Activated naive CD8-positive, alpha-beta T cell treated with anti-CD3 and anti-CD28 coated beads for 36 hours (primary cell): ENCODE measurements at regions not wholly inside any gene's neighbourhood (a gene's known extent, or its start where the extent isn't known, plus 50 kb on each side); places are given as distances from the start of the nearest gene placed in this dataset.

Experiments used
- DNase-seq: peaks from one replicate; pipeline ENCODE4 v3.0.0; 2021
- H3K27ac Mint-ChIP-seq: one replicate; pipeline ENCODE4 v1.8.0; 2022; ENCODE audit warnings: mild to moderate bottlenecking, moderate library complexity, mixed read lengths
- H3K27me3 Mint-ChIP-seq: one replicate; pipeline ENCODE4 v1.8.0; 2022; ENCODE audit warnings: mild to moderate bottlenecking, mixed read lengths
- H3K36me3 Mint-ChIP-seq: one replicate; pipeline ENCODE4 v1.8.0; 2021; ENCODE audit warnings: mild to moderate bottlenecking, mixed read lengths
- H3K4me1 Mint-ChIP-seq: one replicate; pipeline ENCODE4 v1.8.0; 2021; ENCODE audit warnings: mixed read lengths
- H3K4me3 Mint-ChIP-seq: one replicate; pipeline ENCODE4 v1.8.0; 2022; ENCODE audit warnings: mild to moderate bottlenecking, moderate library complexity, mixed read lengths
- H3K9me3 Mint-ChIP-seq: one replicate; pipeline ENCODE4 v1.8.0; 2022; ENCODE audit warnings: mixed read lengths

DNA sequence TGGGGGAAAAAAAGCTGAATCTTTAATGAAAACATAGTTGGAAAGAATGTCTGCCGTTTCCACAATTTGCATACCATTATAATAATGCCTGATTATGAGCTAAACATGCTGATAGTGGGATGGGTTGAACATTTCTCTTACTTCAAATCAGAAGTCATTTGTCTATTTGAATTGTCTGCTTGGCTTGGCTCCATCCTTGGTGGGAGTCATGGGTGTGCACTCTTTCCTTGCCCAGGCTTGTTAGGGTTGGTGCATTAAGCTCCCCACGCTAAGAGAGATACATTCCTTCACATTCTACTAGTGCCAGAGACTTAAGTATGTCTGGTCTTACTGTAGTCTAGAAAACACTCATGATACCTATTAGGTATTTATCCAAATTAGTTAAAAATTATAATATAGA, 121.4 kb upstream of the RARB start:
- Mint-ChIP-seq H3K27me3 (no peaks in the 10 kb centered on the region), H3K36me3 (no peaks in the 10 kb centered on the region), H3K9me3 (no peaks in the 10 kb centered on the region), H3K4me3 (no peak overlapping the region), H3K27ac (no peak overlapping the region), H3K4me1 (no peaks in the 10 kb centered on the region)
- DNase-seq: no peak

DNA sequence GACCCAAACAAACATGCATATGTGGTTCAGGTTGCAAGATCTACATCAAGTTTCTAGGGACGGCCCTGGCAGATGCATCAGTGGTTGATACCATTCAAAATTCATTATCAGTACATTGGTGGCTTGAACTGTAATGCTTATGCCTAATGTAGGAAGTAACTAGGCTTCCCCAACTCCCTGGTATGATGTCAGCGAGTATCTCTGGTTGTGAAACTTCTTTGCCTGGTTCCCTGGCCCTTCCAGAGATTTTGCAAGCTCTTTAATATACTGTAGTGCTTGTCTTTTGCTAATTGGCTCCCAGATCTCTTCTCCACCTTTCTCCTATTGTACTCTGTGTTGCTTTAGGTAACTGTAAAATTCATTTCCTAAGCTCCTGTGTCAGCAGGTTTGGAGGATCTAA, 114.8 kb upstream of the RARB start:
- no peaks in the 10 kb centered on the region for H3K27me3 Mint-ChIP-seq
- no peak overlapping the region for H3K4me3 Mint-ChIP-seq
- no peaks in the 10 kb centered on the region for H3K4me1 Mint-ChIP-seq
- no peak for DNase-seq
- no peak overlapping the region for H3K27ac Mint-ChIP-seq
- H3K9me3 Mint-ChIP-seq: no peaks in the 10 kb centered on the region
- no peaks in the 10 kb centered on the region for H3K36me3 Mint-ChIP-seq

DNA sequence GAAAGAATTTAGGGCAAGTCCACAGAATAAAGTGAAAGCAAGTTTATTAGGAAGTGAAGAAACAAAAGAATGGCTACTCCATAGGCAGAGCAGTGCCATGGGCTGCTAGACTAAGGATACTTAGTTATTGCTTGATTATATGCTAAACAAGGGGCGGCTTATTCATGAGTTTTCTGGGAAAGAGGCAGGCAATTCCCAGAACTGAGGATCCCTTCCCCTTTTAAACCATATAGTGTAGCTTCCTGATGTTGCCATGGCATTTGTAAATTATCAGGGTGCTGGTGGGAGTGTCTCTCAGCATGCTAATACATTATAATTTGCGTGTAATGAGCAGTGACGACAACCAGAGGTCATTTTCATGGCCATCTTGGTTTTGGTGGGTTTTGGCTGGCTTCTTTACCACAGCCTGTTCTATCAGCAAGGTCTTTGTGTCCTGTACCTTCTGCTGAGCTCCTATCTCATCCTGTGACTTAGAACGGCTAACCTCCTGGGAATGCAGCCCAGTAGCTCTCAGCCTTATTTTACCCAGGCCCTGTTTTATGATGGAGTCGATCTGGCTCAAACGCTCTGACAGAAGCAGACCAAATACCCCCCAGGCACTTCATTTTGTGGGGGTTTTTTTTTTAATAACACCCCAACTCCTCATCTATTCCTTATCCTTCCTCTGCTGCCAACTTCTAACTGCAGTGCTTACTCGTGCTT, 103.0 kb upstream of the RARB start:
- H3K9me3 Mint-ChIP-seq: no peaks in the 10 kb centered on the region
- no peaks in the 10 kb centered on the region for H3K27me3 Mint-ChIP-seq
- no peaks in the 10 kb centered on the region for H3K36me3 Mint-ChIP-seq
- H3K4me3 Mint-ChIP-seq: no peak overlapping the region
- H3K27ac Mint-ChIP-seq: no peak overlapping the region
- no peaks in the 10 kb centered on the region for H3K4me1 Mint-ChIP-seq
- no peak for DNase-seq

DNA sequence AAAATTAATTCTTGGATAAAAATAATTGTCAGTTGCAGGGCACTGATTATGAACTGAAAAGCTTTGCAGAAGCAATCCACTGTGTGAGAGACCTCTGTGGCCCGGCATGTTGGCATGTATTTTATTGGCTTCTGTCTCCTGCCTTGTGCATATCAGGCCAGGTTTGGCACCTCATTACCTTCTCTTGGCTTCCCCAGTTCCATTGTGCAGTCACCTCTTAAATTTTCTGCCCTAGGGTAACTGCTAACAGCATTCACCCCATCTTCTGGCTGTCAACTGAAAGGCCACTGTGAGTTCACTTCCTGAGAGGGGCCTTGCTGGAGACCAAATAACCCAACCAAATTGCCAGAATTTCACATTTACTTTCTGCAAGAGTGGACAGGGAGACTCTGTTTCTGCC, 92.7 kb upstream of the RARB start:
- no peak overlapping the region for H3K27ac Mint-ChIP-seq

DNA sequence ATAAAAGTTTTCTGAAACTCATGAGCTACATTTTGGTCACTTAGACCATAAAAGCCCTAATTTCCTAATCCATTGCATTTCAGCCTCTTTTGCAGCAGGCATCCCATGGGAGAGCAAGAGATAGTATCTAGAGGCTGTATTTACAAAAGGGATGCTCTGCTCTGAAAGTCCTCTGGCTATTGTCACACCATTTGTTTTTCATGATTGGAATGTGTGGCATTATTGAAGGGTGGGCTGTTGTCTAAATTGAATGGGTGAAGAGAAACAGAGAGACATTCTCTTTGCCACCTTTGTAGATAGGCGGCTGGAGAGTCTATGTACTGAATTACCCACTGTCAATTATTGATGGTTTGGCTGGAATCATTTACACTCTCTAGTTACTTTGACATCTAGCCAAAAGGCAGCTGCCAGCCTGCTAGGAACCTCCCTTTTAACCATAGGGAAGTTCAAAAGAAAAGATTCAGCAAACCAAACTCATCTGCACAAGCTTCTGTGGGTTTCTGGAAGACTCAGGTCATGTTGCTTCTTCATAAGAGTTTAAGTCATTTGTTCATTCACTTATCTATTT, 89.8 kb upstream of the RARB start:
- H3K4me1 Mint-ChIP-seq: no peaks in the 10 kb centered on the region
- H3K27me3 Mint-ChIP-seq: no peaks in the 10 kb centered on the region
- no peaks in the 10 kb centered on the region for H3K9me3 Mint-ChIP-seq
- H3K27ac Mint-ChIP-seq: no peak overlapping the region
- no peaks in the 10 kb centered on the region for H3K36me3 Mint-ChIP-seq
- DNase-seq: no peak
- no peak overlapping the region for H3K4me3 Mint-ChIP-seq

More for the DNA sequence above, 92.7 kb upstream of the RARB start:
- H3K9me3 Mint-ChIP-seq: peaks cover 2% of the 10 kb centered on the region
- H3K4me1 Mint-ChIP-seq: no peaks in the 10 kb centered on the region
- no peak for DNase-seq
- no peaks in the 10 kb centered on the region for H3K27me3 Mint-ChIP-seq
- no peaks in the 10 kb centered on the region for H3K36me3 Mint-ChIP-seq
- H3K4me3 Mint-ChIP-seq: no peak overlapping the region

DNA sequence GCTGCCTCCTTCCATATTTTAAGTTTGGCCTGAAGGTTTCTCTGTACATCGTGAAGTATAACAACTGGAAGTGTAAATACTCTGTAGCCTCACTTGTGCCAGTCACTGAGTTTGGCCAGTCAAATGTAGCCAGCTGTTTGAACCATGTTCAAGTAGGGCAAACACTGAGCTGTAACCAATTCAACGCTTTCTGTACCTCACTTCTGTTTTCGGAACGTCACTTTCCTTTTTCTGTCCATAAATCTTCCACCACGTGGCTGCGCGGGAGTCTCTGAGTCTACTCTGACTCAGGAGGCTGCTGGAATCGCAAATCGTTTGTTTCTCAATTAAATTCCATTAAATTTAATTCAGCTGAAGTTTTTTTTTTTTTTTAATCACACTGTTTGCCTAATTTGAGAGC, 88.8 kb upstream of the RARB start:
- H3K27ac Mint-ChIP-seq: no peak overlapping the region
- H3K36me3 Mint-ChIP-seq: no peaks in the 10 kb centered on the region
- no peaks in the 10 kb centered on the region for H3K4me1 Mint-ChIP-seq
- no peaks in the 10 kb centered on the region for H3K9me3 Mint-ChIP-seq
- no peaks in the 10 kb centered on the region for H3K27me3 Mint-ChIP-seq
- no peak overlapping the region for H3K4me3 Mint-ChIP-seq
- no peak for DNase-seq

DNA sequence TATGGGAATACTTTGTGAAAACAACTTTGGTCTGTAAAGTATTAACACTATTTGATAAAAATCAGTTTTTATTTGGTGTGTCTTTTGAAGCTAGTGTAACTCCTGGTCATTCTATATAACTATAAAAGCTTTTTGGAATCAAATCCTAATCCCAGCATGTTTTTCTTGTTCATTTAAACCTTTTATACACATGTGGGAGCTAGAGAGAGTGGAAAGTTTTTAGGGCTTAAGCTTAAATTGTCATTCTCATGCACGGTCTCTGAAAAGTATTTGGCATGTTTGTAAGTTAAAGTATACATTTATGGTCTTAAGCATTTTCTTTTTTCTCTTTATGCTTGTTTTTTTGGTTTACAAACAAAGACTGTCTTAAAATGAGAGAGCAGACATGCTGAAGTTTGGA, 83.4 kb upstream of the RARB start:
- no peak for DNase-seq
- no peak overlapping the region for H3K27ac Mint-ChIP-seq
- no peaks in the 10 kb centered on the region for H3K9me3 Mint-ChIP-seq
- H3K4me1 Mint-ChIP-seq: no peaks in the 10 kb centered on the region
- H3K36me3 Mint-ChIP-seq: no peaks in the 10 kb centered on the region
- no peaks in the 10 kb centered on the region for H3K27me3 Mint-ChIP-seq
- no peak overlapping the region for H3K4me3 Mint-ChIP-seq

DNA sequence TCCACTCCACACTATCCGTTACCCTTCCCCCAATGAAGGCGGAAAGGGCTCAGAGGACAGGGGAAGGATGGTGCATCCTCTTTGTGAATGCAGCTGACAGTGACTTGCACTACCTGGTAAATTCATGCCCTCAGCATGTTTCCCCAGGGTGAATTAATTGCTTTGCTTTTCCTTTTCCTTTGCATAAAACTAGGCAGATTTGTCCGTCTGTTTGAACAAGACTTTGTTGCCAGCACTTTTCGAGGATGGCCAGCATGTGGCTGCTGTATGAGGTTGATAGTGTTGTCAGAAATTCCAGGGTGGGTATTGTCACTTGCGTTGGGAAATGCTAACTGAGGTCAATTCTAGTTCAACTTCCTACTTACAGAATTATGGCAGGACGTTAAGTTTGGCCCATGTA, 79.0 kb upstream of the RARB start:
- no peak for DNase-seq
- Mint-ChIP-seq H3K4me3 (no peak overlapping the region), H3K36me3 (no peaks in the 10 kb centered on the region), H3K27me3 (no peaks in the 10 kb centered on the region), H3K4me1 (no peaks in the 10 kb centered on the region), H3K9me3 (no peaks in the 10 kb centered on the region), H3K27ac (no peak overlapping the region)

DNA sequence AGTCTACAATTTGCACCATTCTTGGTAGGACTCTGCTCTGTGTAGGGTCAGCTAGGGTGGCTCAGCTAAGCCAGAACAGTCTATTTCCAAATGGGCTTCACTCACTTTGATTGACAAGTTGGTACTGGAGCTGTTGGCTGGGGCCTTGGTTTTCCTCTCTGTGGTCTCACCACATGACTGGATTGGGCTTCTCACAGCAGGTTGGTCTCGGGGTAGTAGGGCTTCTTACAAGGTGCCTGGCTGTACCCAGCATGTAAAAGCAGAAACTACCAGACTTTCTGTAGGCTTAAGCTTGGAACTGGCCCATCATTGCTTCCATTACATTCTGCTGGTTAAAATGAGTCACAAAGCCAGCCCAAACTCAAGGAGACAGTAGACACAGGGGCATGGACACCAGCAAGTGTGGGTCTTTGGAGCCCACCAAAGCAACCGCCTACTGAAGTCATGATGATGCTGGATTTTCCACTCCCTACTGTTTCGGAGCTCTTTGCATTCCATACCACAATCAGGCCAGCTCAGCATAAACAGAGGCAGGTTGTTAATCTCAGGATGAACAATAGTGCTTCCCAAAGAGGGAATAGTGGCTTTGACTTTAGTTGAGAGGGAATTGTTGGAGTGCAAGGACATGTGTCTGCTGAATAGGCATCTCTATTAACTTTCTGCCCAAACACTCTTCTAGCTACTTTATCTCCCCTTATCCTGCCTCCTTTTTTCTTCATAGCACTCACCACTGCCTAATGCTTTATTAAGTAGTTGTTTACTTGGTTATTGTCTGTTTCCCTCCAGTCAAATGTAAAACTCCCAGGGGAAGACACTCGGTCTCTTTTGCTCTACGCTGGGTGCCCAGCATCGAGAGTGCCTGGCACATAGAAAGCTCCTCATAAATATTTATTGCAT, 78.0 kb upstream of the RARB start:
- no peak for DNase-seq
- H3K4me3 Mint-ChIP-seq: no peak overlapping the region
- no peaks in the 10 kb centered on the region for H3K9me3 Mint-ChIP-seq
- H3K27me3 Mint-ChIP-seq: no peaks in the 10 kb centered on the region
- no peaks in the 10 kb centered on the region for H3K4me1 Mint-ChIP-seq
- no peak overlapping the region for H3K27ac Mint-ChIP-seq
- no peaks in the 10 kb centered on the region for H3K36me3 Mint-ChIP-seq

DNA sequence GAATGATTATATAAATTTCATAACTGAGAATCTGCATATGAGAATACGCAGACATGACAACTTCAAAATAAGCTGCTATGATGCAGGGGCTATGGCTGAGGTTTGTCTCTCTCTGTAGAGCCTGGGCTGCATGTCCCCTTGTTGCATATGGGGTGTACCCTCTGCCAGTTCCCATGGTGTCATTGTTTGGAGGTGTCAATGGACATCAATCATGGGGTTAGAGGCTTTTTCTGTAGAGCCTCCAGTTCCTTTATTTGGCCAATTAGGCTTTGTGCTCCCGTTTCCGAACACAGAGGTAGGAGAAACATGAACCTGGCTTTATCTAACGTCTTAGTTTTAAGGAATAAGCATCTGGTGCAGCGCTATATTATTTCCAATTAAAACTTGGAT, 77.3 kb upstream of the RARB start:
- no peaks in the 10 kb centered on the region for H3K9me3 Mint-ChIP-seq
- DNase-seq: no peak
- no peaks in the 10 kb centered on the region for H3K4me1 Mint-ChIP-seq
- no peaks in the 10 kb centered on the region for H3K36me3 Mint-ChIP-seq
- H3K4me3 Mint-ChIP-seq: no peak overlapping the region
- H3K27ac Mint-ChIP-seq: no peak overlapping the region
- no peaks in the 10 kb centered on the region for H3K27me3 Mint-ChIP-seq

DNA sequence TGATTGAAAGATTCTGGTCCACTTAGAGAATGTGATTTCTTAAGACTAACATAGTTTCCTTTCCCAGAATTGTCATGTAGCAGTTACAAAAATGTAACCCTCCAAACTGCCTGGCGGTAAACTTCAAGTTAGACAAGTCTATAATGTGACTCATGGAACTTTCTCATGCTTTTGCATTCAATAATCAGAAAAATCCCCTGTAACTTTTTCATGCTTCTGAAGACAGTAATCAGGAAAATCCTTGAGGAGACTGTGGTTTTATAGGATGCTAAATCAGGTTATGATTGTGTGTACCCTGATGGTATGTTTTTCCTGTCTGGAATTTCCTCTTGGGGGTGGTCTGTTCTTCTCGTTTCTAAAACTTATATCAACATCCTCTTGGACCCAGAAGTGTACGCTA, 74.0 kb upstream of the RARB start:
- DNase-seq: no peak
- H3K36me3 Mint-ChIP-seq: no peaks in the 10 kb centered on the region
- H3K27me3 Mint-ChIP-seq: no peaks in the 10 kb centered on the region
- peaks cover 7% of the 10 kb centered on the region for H3K9me3 Mint-ChIP-seq
- no peak overlapping the region for H3K4me3 Mint-ChIP-seq
- no peak overlapping the region for H3K27ac Mint-ChIP-seq
- H3K4me1 Mint-ChIP-seq: no peaks in the 10 kb centered on the region

DNA sequence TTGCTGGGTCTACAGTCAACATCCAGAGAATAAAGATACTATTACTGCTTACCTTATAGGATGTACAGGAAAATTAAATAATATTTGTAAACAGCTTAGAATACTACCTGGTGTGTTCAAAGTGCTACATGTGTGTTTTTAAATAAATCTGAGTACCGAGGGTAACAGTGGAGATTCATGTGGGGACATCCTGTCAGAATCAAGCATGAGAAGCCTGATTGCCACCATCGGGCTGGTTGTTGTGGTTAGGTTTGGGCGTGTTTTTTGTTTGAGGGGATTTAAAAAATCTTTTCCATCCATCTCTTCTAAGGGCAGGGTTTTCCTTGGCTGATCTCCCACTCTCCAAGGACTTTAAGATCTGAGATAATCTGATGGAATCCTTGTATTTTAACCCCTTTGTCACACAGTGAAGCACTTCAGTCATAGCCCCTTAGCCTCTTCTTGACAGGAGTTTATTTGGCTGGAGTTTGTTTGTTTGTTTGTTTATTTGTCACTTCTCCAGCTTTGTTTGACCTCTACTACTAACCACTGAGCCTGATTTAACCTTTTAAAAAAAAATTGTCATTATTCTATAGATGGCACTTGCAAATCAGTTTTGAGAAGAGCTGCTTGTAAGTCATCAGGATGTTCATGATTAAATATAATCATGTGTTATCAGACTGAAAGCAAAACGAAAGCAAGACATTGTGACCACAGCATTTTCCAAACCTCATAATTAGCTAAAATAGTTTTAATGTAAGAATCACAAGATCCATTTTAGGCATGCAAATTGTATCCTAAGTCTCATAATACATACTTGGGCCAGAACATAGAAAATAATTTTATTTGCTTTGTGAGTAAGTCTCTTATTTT, 72.8 kb upstream of the RARB start:
- H3K4me1 Mint-ChIP-seq: no peaks in the 10 kb centered on the region
- H3K4me3 Mint-ChIP-seq: no peak overlapping the region
- H3K27ac Mint-ChIP-seq: no peak overlapping the region
- H3K27me3 Mint-ChIP-seq: no peaks in the 10 kb centered on the region
- peaks cover 10% of the 10 kb centered on the region for H3K9me3 Mint-ChIP-seq
- DNase-seq: no peak
- H3K36me3 Mint-ChIP-seq: no peaks in the 10 kb centered on the region

DNA sequence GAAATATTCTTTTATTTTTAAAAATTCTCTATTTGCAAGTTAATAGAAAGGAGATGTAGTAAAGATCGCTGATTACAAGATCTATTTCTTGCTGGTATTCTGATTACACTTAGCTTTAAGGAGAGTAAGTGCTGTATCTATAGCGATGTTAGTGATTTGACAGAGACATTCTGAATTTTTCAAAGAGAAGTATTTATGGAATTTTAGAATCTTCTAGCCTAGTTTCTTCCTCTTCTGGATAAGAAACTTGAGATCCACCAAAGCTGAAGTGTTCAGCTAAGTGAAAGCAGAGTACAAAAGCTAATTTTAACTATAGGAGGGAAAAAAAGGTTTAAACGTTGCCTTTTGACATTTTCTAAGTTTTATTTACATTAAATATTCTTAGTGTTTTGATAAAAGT, 72.1 kb upstream of the RARB start:
- Mint-ChIP-seq H3K27ac (no peak overlapping the region), H3K4me3 (no peak overlapping the region), H3K9me3 (peaks cover 10% of the 10 kb centered on the region), H3K4me1 (no peaks in the 10 kb centered on the region), H3K27me3 (no peaks in the 10 kb centered on the region), H3K36me3 (no peaks in the 10 kb centered on the region)
- no peak for DNase-seq

DNA sequence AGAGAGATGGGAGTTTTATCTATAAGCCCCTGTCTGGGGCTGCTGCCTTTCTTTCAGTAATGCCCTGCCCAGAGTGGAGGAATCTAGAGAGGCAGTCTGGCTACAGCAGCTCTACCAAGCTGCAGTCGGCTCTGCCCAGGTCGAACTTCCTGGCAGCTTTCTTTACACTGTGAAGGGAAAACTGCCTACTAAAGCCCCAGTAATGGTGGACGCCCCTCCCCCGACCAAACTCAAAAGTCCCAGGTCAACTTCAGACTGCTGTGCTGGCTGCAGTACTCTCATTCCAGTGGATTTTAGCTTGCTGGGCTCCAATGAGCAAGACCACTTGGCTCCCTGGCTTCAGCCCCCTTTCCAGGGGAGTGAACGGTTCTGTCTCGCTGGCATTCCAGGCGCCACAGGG, 65.9 kb upstream of the RARB start:
- Mint-ChIP-seq H3K4me1 (no peaks in the 10 kb centered on the region), H3K4me3 (no peak overlapping the region), H3K9me3 (peaks cover 10% of the 10 kb centered on the region), H3K27ac (no peak overlapping the region), H3K36me3 (no peaks in the 10 kb centered on the region), H3K27me3 (peaks cover 5% of the 10 kb centered on the region)
- no peak for DNase-seq

DNA sequence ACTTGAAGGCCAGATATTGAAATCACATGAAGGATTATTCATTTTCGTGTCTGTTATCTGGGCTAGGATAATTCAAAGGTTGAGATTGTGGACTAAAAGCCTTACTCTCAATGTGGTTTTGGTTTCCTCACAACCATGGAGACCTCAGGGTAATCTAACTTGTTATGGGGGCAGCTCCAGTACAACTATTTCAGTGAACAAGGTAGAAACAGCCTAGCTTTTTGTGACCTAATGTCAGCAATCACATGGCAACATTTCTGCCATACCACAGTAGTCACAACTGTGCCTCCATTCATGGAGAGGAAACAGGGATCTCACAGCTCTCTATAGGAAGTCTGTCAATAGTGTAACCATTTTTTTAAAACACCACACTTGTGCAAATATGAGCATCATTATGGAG, 62.4 kb upstream of the RARB start:
- H3K4me1 Mint-ChIP-seq: no peaks in the 10 kb centered on the region
- H3K27me3 Mint-ChIP-seq: peaks cover 5% of the 10 kb centered on the region
- H3K4me3 Mint-ChIP-seq: no peak overlapping the region
- H3K36me3 Mint-ChIP-seq: no peaks in the 10 kb centered on the region
- H3K9me3 Mint-ChIP-seq: no peaks in the 10 kb centered on the region
- DNase-seq: no peak
- no peak overlapping the region for H3K27ac Mint-ChIP-seq
